K562 (cell line): ENCODE measurements at regions not wholly inside any gene's neighbourhood (a gene's known extent, or its start where the extent isn't known, plus 50 kb on each side); places are given as distances from the start of the nearest gene placed in this dataset.

ENCODE experiments used
- ATAC-seq: fragments of 200-7000 bp; cut with Tn5 transposase; 3 replicates; pipeline ENCODE4 v1.9.1; 2020; ENCODE audit warnings: moderate library complexity
- BruUV-seq: library from RNA; stranded (reverse); fragments of 400-500 nt; replicated peaks from 2 replicates; lab custom pipeline; 2021; lab: Mats Ljungman, UMichigan
- CTCF ChIA-PET: fragments of 300-600 bp; formaldehyde crosslinking; extraction: SDS; loops from one replicate; lab custom pipeline; 2021; ENCODE audit warnings: low intra/inter-chr PET ratio; lab: Yijun Ruan, JAX
- POLR2A ChIA-PET: fragments of 300-600, 350-650 bp; sonication (Branson Sonifier 250); formaldehyde crosslinking; extraction: SDS; loops from one replicate; lab custom pipeline; 2021; ENCODE audit warnings: antibody characterized with exemption, inconsistent platforms; lab: Yijun Ruan, JAX
- DNase-seq, 4 experiments: peaks; one replicate each; pipeline versions ENCODE4 v3.0.0 to v3.0.0-alpha.2; 2011 to 2018; ENCODE audit warnings: low spot score in 3 of 4, mixed read lengths in 3 of 4; ENCODE audit errors: extremely low read depth in 1 of 4
- FAIRE-seq: peaks from 2 replicates; lab custom pipeline; 2011; peaks lifted over from hg19 to GRCh38; lab: Jason Lieb, UNC
- H2AFZ ChIP-seq: 2 replicates; pipeline ENCODE4 v1.6.0; 2011; ENCODE audit warnings: low read depth, low read length, control low read depth, inconsistent platforms
- H3K27ac ChIP-seq: fragments of 200-600 bp; 3 replicates; pipeline ENCODE4 v1.8.0; 2011; ENCODE audit warnings: low read depth, mild to moderate bottlenecking, control low read depth, inconsistent platforms, low read length, moderate library complexity, mixed read lengths; ENCODE audit errors: extremely low read depth
- H3K27me3 ChIP-seq, 2 experiments: fragments of 300-600 bp in 1 of 2; 2 replicates in 1 of 2; 3 replicates in 1 of 2; pipeline versions ENCODE4 v1.6.0 to v1.8.0; 2011; ENCODE audit warnings: inconsistent platforms in 2 of 2, low read length in 2 of 2, mild to moderate bottlenecking in 1 of 2, mixed read lengths in 1 of 2, moderate library complexity in 1 of 2; ENCODE audit not compliant: control insufficient read depth in 2 of 2, insufficient read depth in 2 of 2
- H3K36me3 ChIP-seq: fragments of 300-600 bp; 3 replicates; pipeline ENCODE4 v1.8.0; 2011; ENCODE audit warnings: mild to moderate bottlenecking, low read length, inconsistent platforms; ENCODE audit not compliant: control insufficient read depth, insufficient read depth
- H3K4me1 ChIP-seq, 2 experiments: fragments of 200-600 bp in 1 of 2; replicated peaks in 1 of 2; 2 replicates in 1 of 2; 3 replicates in 1 of 2; pipeline versions ENCODE4 v1.5.1 to v1.8.0; 2011; ENCODE audit warnings: inconsistent platforms in 2 of 2, low read length in 2 of 2, mild to moderate bottlenecking in 1 of 2, mixed read lengths in 1 of 2, moderate library complexity in 1 of 2; ENCODE audit not compliant: control insufficient read depth in 2 of 2, insufficient read depth in 2 of 2
- H3K4me2 ChIP-seq: 2 replicates; pipeline ENCODE4 v1.6.1; 2011; ENCODE audit warnings: low read length, control low read depth, inconsistent platforms, mixed read lengths; ENCODE audit not compliant: insufficient read depth
- H3K4me3 ChIP-seq: fragments of 200-600 bp; sonication (generic), shearing (Covaris generic); 2 replicates; pipeline ENCODE4 v1.5.1; 2016; ENCODE audit warnings: control low read depth, inconsistent platforms
- H3K79me2 ChIP-seq: fragments of 200-600 bp; 3 replicates; pipeline ENCODE4 v1.8.0; 2011; ENCODE audit warnings: low read length, inconsistent platforms; ENCODE audit not compliant: control insufficient read depth, insufficient read depth
- H3K9ac ChIP-seq, 2 experiments: 2 replicates each; pipeline versions ENCODE4 v1.6.0 to v1.6.1; 2011; ENCODE audit warnings: low read depth in 2 of 2, low read length in 2 of 2, control low read depth in 1 of 2, inconsistent platforms in 1 of 2, mild to moderate bottlenecking in 1 of 2, mixed read lengths in 1 of 2; ENCODE audit not compliant: insufficient read depth in 1 of 2
- H3K9me1 ChIP-seq: one replicate; pipeline ENCODE4 v1.6.0; 2011; ENCODE audit warnings: inconsistent platforms, mild to moderate bottlenecking, low read length, moderate library complexity; ENCODE audit not compliant: control insufficient read depth, insufficient read depth
- H3K9me3 ChIP-seq: replicated peaks from 2 replicates; pipeline ENCODE4 v1.5.1; 2011; ENCODE audit warnings: low read depth, low read length, inconsistent platforms; ENCODE audit not compliant: control insufficient read depth, insufficient read depth
- H4K20me1 ChIP-seq: replicated peaks from 2 replicates; pipeline ENCODE4 v1.6.1; 2011; ENCODE audit warnings: low read length, inconsistent platforms, mixed read lengths; ENCODE audit not compliant: control insufficient read depth, insufficient read depth
- FOXM1 ChIP-seq, 2 experiments: fragments of 450-650 bp in 1 of 2; sonication (generic) in 1 of 2; formaldehyde crosslinking in 1 of 2; IDR thresholded peaks; 2 replicates each; pipeline versions ENCODE4 v1.6.1 to v1.9.0; 2017 to 2022; ENCODE audit warnings: low read depth in 2 of 2, mild to moderate bottlenecking in 2 of 2, missing genetic modification reagents in 1 of 2, moderate library complexity in 1 of 2
- HMGN3 ChIP-seq: IDR thresholded peaks from 2 replicates; pipeline ENCODE4 v1.6.1; 2011; ENCODE audit warnings: borderline replicate concordance, low read depth, mild to moderate bottlenecking, mixed read lengths, low read length; ENCODE audit not compliant: insufficient read length; ENCODE audit errors: extremely low read depth
- PHB ChIP-seq: fragments of 250-450 bp; sonication (Bioruptor Pico); IDR thresholded peaks from 2 replicates; pipeline ENCODE4 v1.5.0; 2021
- SMARCE1 ChIP-seq: fragments of 450-650 bp; IDR thresholded peaks from 2 replicates; pipeline ENCODE4 v1.7.1; 2016; ENCODE audit warnings: mild to moderate bottlenecking
- SMC3 ChIP-seq: conservative IDR thresholded peaks from 2 replicates; pipeline ENCODE4 v1.6.1; 2011; ENCODE audit warnings: low read depth, low read length, improper control_type of control experiment; ENCODE audit not compliant: insufficient read depth
- SOX6 ChIP-seq: fragments of 450-650 bp; IDR thresholded peaks from 2 replicates; pipeline ENCODE4 v1.6.1; 2014; ENCODE audit warnings: mild to moderate bottlenecking
- STAT5B ChIP-seq: fragments of 250-450 bp; sonication (Bioruptor Pico); IDR thresholded peaks from 2 replicates; pipeline ENCODE4 v1.8.0; 2021; ENCODE audit warnings: mild to moderate bottlenecking, inconsistent platforms
- THRB ChIP-seq: fragments of 450-650 bp; formaldehyde crosslinking; conservative IDR thresholded peaks from 2 replicates; pipeline ENCODE4 v1.4.0; 2022; ENCODE audit warnings: mild to moderate bottlenecking, missing genetic modification characterization
- ZBTB17 ChIP-seq: fragments of 450-650 bp; formaldehyde crosslinking; IDR thresholded peaks from 2 replicates; pipeline ENCODE4 v1.4.0; 2020; ENCODE audit warnings: mild to moderate bottlenecking
- ZNF184 ChIP-seq: sonication (generic); formaldehyde crosslinking; IDR thresholded peaks from 2 replicates; pipeline ENCODE4 v1.5.0; 2020; ENCODE audit warnings: missing genetic modification reagents
- WGBS: fragments of 100-300 bp; shearing (Covaris generic); methylation state at CpG from one replicate; pipeline ENCODE4 v1.1.6; 2016; ENCODE audit warnings: low coverage, mixed read lengths; ENCODE audit not compliant: insufficient coverage; ENCODE audit errors: missing lambda C conversion rate; 5-methylcytosine and 5-hydroxymethylcytosine counted together
- in situ Hi-C: fragments of 300-500 bp; cut with MboI; formaldehyde crosslinking; loops from 4 replicates; pipeline ENCODE4 v1.15.0; 2018; ENCODE audit warnings: inconsistent platforms, mixed read lengths
- intact Hi-C: fragments of 100-400 bp; cut with micrococcal nuclease; formaldehyde crosslinking; loops from 2 replicates; pipeline ENCODE4 v1.14.2; 2022
- TF ChIP-seq, protein P1 (sequence below): fragments of 250-450 bp; sonication (Bioruptor Pico); IDR thresholded peaks from 2 replicates; pipeline ENCODE4 v1.4.0; 2020; ENCODE audit warnings: mild to moderate bottlenecking, moderate library complexity, borderline replicate concordance

DNA sequence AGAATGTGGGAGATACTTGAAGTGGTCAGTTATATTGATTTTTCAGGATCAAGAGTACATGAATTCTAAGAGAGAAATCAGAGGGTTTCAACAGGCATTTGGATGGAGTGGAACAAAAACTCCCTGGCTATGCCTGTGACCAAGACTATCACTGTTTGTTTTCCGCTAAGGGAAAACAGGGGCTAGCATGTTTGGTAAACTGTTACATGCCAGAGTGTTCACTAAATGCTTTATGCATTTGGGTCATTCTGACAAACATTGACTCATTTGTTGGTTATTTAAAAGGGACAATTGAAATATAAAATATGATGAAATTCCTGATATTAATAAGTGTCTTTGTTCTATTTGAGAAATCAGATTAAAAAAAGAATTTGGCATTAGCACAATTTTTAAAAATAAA is 603.9 kb upstream of the KCNMB2 start:
- BruUV-seq: no TSS peak

GRCh38 chr3:177932750-177933660 is 603.2 kb upstream of the KCNMB2 start:
- H3K9me3 ChIP-seq: no peaks in the 10 kb centered on the region
- H3K79me2 ChIP-seq: no peaks in the 10 kb centered on the region
- H3K9ac ChIP-seq: no peak overlapping the region
- POLR2A ChIA-PET: interaction anchor here (0.6 to 0.7 kb wide), 3 partner anchors 13 to 473 kb away, joined by 3 to 4 read pairs (median 3); no protein-coding TSS in a partner anchor
- intact Hi-C loops (no loop called here), in situ Hi-C loops (no loop called here)
- H3K36me3 ChIP-seq: no peaks in the 10 kb centered on the region
- FAIRE-seq (no peak), ATAC-seq (no peak), DNase-seq (no peak)
- no peak overlapping the region for H3K4me3 ChIP-seq
- no peak overlapping the region for H2AFZ ChIP-seq
- 13% methylated on average over 5 of the region's 5 CpGs for WGBS
- H3K9me1 ChIP-seq: no peaks in the 10 kb centered on the region
- no peak overlapping the region for H3K27ac ChIP-seq
- no peaks in the 10 kb centered on the region for H3K27me3 ChIP-seq
- BruUV-seq: no TSS peak
- CTCF ChIA-PET: no interaction called here
- peaks cover 0 to 3% of the 10 kb centered on the region in 2 experiments; a peak in 2 of 5 replicates for H3K4me1 ChIP-seq
- H4K20me1 ChIP-seq: no peaks in the 10 kb centered on the region
- no peak overlapping the region for H3K4me2 ChIP-seq
- peak; percentile 17; the same call in 1 of the 2 replicates for TF ChIP-seq SMARCE1
- no peak for TF ChIP-seq PHB (CRISPR knock-in tag)
- TF ChIP-seq STAT5B (CRISPR knock-in tag): no peak
- TF ChIP-seq THRB: no peak
- TF ChIP-seq ZBTB17: no peak
- TF ChIP-seq HMGN3: no peak
- TF ChIP-seq FOXM1 (IDR thresholded peaks at IDR 0.05; ENCODE audit: low read depth): peak; percentile 34; the same call in 1 of the 2 replicates
- TF ChIP-seq FOXM1 (CRISPR knock-in tag; IDR thresholded peaks at IDR 0.05; ENCODE audit: low read depth): no peak
- TF ChIP-seq SOX6: peak; percentile 36; the same call in 1 of the 2 replicates
- TF ChIP-seq, protein P1, sequence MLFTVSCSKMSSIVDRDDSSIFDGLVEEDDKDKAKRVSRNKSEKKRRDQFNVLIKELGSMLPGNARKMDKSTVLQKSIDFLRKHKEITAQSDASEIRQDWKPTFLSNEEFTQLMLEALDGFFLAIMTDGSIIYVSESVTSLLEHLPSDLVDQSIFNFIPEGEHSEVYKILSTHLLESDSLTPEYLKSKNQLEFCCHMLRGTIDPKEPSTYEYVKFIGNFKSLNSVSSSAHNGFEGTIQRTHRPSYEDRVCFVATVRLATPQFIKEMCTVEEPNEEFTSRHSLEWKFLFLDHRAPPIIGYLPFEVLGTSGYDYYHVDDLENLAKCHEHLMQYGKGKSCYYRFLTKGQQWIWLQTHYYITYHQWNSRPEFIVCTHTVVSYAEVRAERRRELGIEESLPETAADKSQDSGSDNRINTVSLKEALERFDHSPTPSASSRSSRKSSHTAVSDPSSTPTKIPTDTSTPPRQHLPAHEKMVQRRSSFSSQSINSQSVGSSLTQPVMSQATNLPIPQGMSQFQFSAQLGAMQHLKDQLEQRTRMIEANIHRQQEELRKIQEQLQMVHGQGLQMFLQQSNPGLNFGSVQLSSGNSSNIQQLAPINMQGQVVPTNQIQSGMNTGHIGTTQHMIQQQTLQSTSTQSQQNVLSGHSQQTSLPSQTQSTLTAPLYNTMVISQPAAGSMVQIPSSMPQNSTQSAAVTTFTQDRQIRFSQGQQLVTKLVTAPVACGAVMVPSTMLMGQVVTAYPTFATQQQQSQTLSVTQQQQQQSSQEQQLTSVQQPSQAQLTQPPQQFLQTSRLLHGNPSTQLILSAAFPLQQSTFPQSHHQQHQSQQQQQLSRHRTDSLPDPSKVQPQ (CRISPR knock-in tag): no peak
- TF ChIP-seq ZNF184 (CRISPR knock-in tag): no peak

More for the DNA sequence above, 603.9 kb upstream of the KCNMB2 start:
- TF ChIP-seq SMC3: no peak
- no peaks in the 10 kb centered on the region for H3K79me2 ChIP-seq
- ChIA-PET POLR2A (no interaction called here), CTCF (no interaction called here)
- no peaks in the 10 kb centered on the region for H3K36me3 ChIP-seq
- no peak for ATAC-seq
- no peak overlapping the region for H3K4me2 ChIP-seq
- in situ Hi-C loops: no loop called here
- no peak overlapping the region for H3K4me3 ChIP-seq
- peaks cover 0 to 3% of the 10 kb centered on the region in 2 experiments; a peak in 2 of 5 replicates for H3K4me1 ChIP-seq
- H4K20me1 ChIP-seq: no peaks in the 10 kb centered on the region
- no peak for FAIRE-seq
- H3K9ac ChIP-seq: no peak overlapping the region
- no peak overlapping the region for H3K27ac ChIP-seq
- no peak for DNase-seq
- intact Hi-C loops: no loop called here
- H3K27me3 ChIP-seq: no peaks in the 10 kb centered on the region
- no peaks in the 10 kb centered on the region for H3K9me1 ChIP-seq
- WGBS: 50% methylated on average over 1 of the region's 1 CpG
- no peaks in the 10 kb centered on the region for H3K9me3 ChIP-seq
- H2AFZ ChIP-seq: no peak overlapping the region
